GM23338 (cell line): ENCODE measurements at regions not wholly inside any gene's neighbourhood (a gene's known extent, or its start where the extent isn't known, plus 50 kb on each side); places are given as distances from the start of the nearest gene placed in this dataset.

Experiments used
- ATAC-seq: fragments of 200-7000 bp; cut with Tn5 transposase; 3 replicates; pipeline ENCODE4 v1.9.1; 2020
- DNase-seq: peaks from one replicate; pipeline ENCODE4 v3.0.0-alpha.2; 2015; ENCODE audit warnings: low spot score
- H2AFZ ChIP-seq: fragments of 200-600 bp; sonication (generic); 2 replicates; pipeline ENCODE4 v1.8.0; 2016; ENCODE audit warnings: antibody characterized with exemption, mild to moderate bottlenecking, moderate library complexity
- H3F3A ChIP-seq: fragments of 200-600 bp; sonication (generic); replicated peaks from 2 replicates; pipeline ENCODE4 v1.8.0; 2017; ENCODE audit warnings: antibody characterized with exemption, mixed run types, low read depth
- H3K27ac ChIP-seq: fragments of 200-600 bp; sonication (generic); 2 replicates; pipeline ENCODE4 v1.6.1; 2016; ENCODE audit warnings: low read depth
- H3K27me3 ChIP-seq: fragments of 200-600 bp; sonication (generic); 2 replicates; pipeline ENCODE4 v1.8.0; 2016; ENCODE audit warnings: mild to moderate bottlenecking, mixed run types, moderate library complexity; ENCODE audit not compliant: insufficient read depth
- H3K36me3 ChIP-seq: fragments of 200-600 bp; sonication (generic); 2 replicates; pipeline ENCODE4 v1.8.0; 2016; ENCODE audit warnings: mild to moderate bottlenecking; ENCODE audit not compliant: insufficient read depth
- H3K4me1 ChIP-seq: fragments of 200-600 bp; sonication (generic); 2 replicates; pipeline ENCODE4 v1.8.0; 2016; ENCODE audit warnings: mild to moderate bottlenecking, moderate library complexity; ENCODE audit not compliant: insufficient read depth
- H3K4me2 ChIP-seq: fragments of 200-600 bp; sonication (generic); 2 replicates; pipeline ENCODE4 v1.7.1; 2017; ENCODE audit warnings: mixed run types
- H3K4me3 ChIP-seq: fragments of 200-600 bp; sonication (generic); 2 replicates; pipeline ENCODE4 v1.6.1; 2016; ENCODE audit warnings: mixed run types
- H3K79me2 ChIP-seq: fragments of 200-600 bp; sonication (generic); replicated peaks from 2 replicates; pipeline ENCODE4 v1.8.0; 2017; ENCODE audit warnings: mild to moderate bottlenecking; ENCODE audit not compliant: insufficient read depth
- H3K9me2 ChIP-seq: fragments of 200-600 bp; sonication (generic); 2 replicates; pipeline ENCODE4 v1.8.0; 2017; ENCODE audit not compliant: insufficient read depth
- H4K20me1 ChIP-seq: fragments of 200-600 bp; sonication (generic); replicated peaks from 2 replicates; pipeline ENCODE4 v1.8.0; 2017; ENCODE audit warnings: mild to moderate bottlenecking; ENCODE audit not compliant: insufficient read depth
- H3K27ac Mint-ChIP-seq: 2 replicates; pipeline ENCODE4 v1.8.0; 2020; ENCODE audit warnings: inconsistent platforms, mild to moderate bottlenecking, moderate library complexity, mixed read lengths
- H3K27me3 Mint-ChIP-seq: 3 replicates; pipeline ENCODE4 v1.8.0; 2022; ENCODE audit warnings: low read depth, mild to moderate bottlenecking, moderate library complexity, mixed read lengths, inconsistent platforms; ENCODE audit not compliant: insufficient read depth, poor library complexity
- H3K36me3 Mint-ChIP-seq: 3 replicates; pipeline ENCODE4 v1.8.0; 2021; ENCODE audit warnings: low read depth, mild to moderate bottlenecking, inconsistent platforms, moderate library complexity, mixed read lengths
- H3K4me1 Mint-ChIP-seq: 3 replicates; pipeline ENCODE4 v1.8.0; 2020; ENCODE audit warnings: mild to moderate bottlenecking, inconsistent platforms, mixed read lengths
- H3K4me3 Mint-ChIP-seq: 3 replicates; pipeline ENCODE4 v1.8.0; 2021; ENCODE audit warnings: moderate library complexity, mild to moderate bottlenecking, inconsistent platforms, mixed read lengths
- H3K9me3 Mint-ChIP-seq: 3 replicates; pipeline ENCODE4 v1.8.0; 2020; ENCODE audit warnings: moderate library complexity, mild to moderate bottlenecking, inconsistent platforms, mixed read lengths
- EZH2 ChIP-seq: fragments of 200-600 bp; sonication (generic); IDR thresholded peaks from one replicate; pipeline ENCODE4 v1.8.0; 2017; ENCODE audit warnings: antibody characterized with exemption, mild to moderate bottlenecking, low read depth; ENCODE audit not compliant: unreplicated experiment
- EZH2phosphoT487 ChIP-seq: fragments of 200-600 bp; sonication (generic); IDR thresholded peaks from one replicate; pipeline ENCODE4 v1.8.1; 2018; ENCODE audit warnings: antibody characterized with exemption; ENCODE audit not compliant: unreplicated experiment
- JUNB ChIP-seq: IDR thresholded peaks from one replicate; pipeline ENCODE4 v1.6.1; 2016; ENCODE audit warnings: antibody characterized with exemption; ENCODE audit not compliant: unreplicated experiment
- NANOG ChIP-seq: IDR thresholded peaks from 2 replicates; pipeline ENCODE4 v1.6.1; 2016; ENCODE audit warnings: antibody characterized with exemption, borderline replicate concordance
- POLR2AphosphoS5 ChIP-seq: IDR thresholded peaks from 2 replicates; pipeline ENCODE4 v1.6.1; 2016; ENCODE audit warnings: antibody characterized with exemption, low read depth
- REST ChIP-seq: IDR thresholded peaks from one replicate; pipeline ENCODE4 v1.6.1; 2018; ENCODE audit warnings: antibody characterized with exemption; ENCODE audit not compliant: unreplicated experiment
- STAT1 ChIP-seq: IDR thresholded peaks from one replicate; pipeline ENCODE4 v1.6.1; 2016; ENCODE audit warnings: antibody characterized with exemption; ENCODE audit not compliant: unreplicated experiment
- ZNF331 ChIP-seq: fragments of 250-450 bp; sonication (Bioruptor Pico); IDR thresholded peaks from 2 replicates; pipeline ENCODE4 v1.5.0; 2020; ENCODE audit warnings: low read depth, mild to moderate bottlenecking, moderate library complexity
- TF ChIP-seq, protein P1 (sequence below), 2 experiments: fragments of 200-600 bp in 1 of 2; sonication (generic) in 1 of 2; conservative IDR thresholded peaks; 2 replicates each; pipeline versions ENCODE4 v1.5.1 to v1.6.1; 2016 to 2017; ENCODE audit warnings: antibody characterized with exemption in 2 of 2, low read depth in 2 of 2, mild to moderate bottlenecking in 2 of 2, moderate library complexity in 1 of 2
- TF ChIP-seq, protein P2 (sequence below): IDR thresholded peaks from 2 replicates; pipeline ENCODE4 v1.6.1; 2016; ENCODE audit warnings: antibody characterized with exemption

DNA sequence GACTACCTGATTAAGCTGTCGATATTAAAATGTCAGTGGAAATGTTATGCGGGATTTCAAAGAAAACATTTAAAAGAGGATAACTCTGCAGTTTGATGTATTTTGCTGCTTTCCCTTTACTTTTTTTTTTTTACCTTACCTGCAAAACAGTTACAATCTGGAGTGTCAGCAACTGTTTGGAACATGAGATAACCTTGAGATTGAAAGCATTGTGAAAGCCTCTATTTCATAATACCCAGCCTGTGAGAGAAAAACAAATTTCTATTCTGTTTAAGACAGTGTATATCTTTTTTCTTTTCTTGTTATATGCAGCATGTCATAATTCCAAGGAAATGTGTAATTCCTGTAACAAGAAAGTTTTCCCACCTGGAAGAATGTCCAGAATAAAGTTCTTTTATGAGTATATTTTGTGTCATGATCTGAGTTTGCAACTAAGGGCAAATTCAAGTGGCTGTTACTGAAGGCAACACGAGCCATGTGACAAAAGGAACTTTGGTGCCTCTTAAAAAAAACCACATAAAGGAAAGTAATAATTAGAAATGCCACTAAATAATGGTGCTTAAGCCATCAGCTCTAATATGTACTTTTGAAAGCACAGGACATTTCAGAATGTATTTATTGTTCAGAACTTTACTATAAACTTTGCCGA lies 297.0 kb upstream of the DSEL start:
- no peaks in the 10 kb centered on the region for H3K27me3 Mint-ChIP-seq
- Histone ChIP-seq H3K27me3 (no peaks in the 10 kb centered on the region), H3K27ac (no peak overlapping the region), H3K4me2 (no peak overlapping the region), H3K36me3 (no peaks in the 10 kb centered on the region), H4K20me1 (no peaks in the 10 kb centered on the region), H3K4me1 (no peaks in the 10 kb centered on the region), H3K9me2 (no peaks in the 10 kb centered on the region), H3F3A (no peaks in the 10 kb centered on the region), H3K4me3 (no peak overlapping the region), H3K79me2 (no peaks in the 10 kb centered on the region), H2AFZ (no peak overlapping the region)
- DNase-seq (no peak), ATAC-seq (no peak)
- no peaks in the 10 kb centered on the region for H3K36me3 Mint-ChIP-seq
- H3K9me3 Mint-ChIP-seq = no peaks in the 10 kb centered on the region
- TF ChIP-seq REST = no peak
- H3K4me3 Mint-ChIP-seq = no peak overlapping the region
- no peak overlapping the region for H3K27ac Mint-ChIP-seq
- no peaks in the 10 kb centered on the region for H3K4me1 Mint-ChIP-seq

- H3K9me2 ChIP-seq = peaks cover 14% of the 10 kb centered on the region
- H3K4me2 ChIP-seq = no peak overlapping the region
- no peaks in the 10 kb centered on the region for H4K20me1 ChIP-seq
- no peaks in the 10 kb centered on the region for H3K4me1 ChIP-seq
- H2AFZ ChIP-seq = no peak overlapping the region
- H3K27me3 ChIP-seq = no peaks in the 10 kb centered on the region
- no peak overlapping the region for H3K4me3 Mint-ChIP-seq
- peaks cover 21% of the 10 kb centered on the region for H3K9me3 Mint-ChIP-seq
- no peaks in the 10 kb centered on the region for H3K36me3 ChIP-seq
- ATAC-seq (no peak), DNase-seq (peak; percentile 46)
- no peaks in the 10 kb centered on the region for H3K79me2 ChIP-seq
- no peaks in the 10 kb centered on the region for H3K27me3 Mint-ChIP-seq
- H3K4me1 Mint-ChIP-seq = no peaks in the 10 kb centered on the region
- H3K27ac ChIP-seq = no peak overlapping the region
- H3K36me3 Mint-ChIP-seq = peaks cover 21% of the 10 kb centered on the region
- no peaks in the 10 kb centered on the region for H3F3A ChIP-seq
- H3K4me3 ChIP-seq = no peak overlapping the region
- no peak overlapping the region for H3K27ac Mint-ChIP-seq
- no peak for TF ChIP-seq ZNF331
- TF ChIP-seq, protein P1, sequence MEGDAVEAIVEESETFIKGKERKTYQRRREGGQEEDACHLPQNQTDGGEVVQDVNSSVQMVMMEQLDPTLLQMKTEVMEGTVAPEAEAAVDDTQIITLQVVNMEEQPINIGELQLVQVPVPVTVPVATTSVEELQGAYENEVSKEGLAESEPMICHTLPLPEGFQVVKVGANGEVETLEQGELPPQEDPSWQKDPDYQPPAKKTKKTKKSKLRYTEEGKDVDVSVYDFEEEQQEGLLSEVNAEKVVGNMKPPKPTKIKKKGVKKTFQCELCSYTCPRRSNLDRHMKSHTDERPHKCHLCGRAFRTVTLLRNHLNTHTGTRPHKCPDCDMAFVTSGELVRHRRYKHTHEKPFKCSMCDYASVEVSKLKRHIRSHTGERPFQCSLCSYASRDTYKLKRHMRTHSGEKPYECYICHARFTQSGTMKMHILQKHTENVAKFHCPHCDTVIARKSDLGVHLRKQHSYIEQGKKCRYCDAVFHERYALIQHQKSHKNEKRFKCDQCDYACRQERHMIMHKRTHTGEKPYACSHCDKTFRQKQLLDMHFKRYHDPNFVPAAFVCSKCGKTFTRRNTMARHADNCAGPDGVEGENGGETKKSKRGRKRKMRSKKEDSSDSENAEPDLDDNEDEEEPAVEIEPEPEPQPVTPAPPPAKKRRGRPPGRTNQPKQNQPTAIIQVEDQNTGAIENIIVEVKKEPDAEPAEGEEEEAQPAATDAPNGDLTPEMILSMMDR (conservative IDR thresholded peaks at IDR 0.05; ENCODE audit: low read depth in 2 of 2) = no peak
- TF ChIP-seq POLR2AphosphoS5 = no peak
- no peak for TF ChIP-seq STAT1
- no peak for TF ChIP-seq JUNB
- no peak for TF ChIP-seq NANOG
- TF ChIP-seq EZH2phosphoT487 = no peak
- TF ChIP-seq EZH2 = no peak
- TF ChIP-seq, protein P2, sequence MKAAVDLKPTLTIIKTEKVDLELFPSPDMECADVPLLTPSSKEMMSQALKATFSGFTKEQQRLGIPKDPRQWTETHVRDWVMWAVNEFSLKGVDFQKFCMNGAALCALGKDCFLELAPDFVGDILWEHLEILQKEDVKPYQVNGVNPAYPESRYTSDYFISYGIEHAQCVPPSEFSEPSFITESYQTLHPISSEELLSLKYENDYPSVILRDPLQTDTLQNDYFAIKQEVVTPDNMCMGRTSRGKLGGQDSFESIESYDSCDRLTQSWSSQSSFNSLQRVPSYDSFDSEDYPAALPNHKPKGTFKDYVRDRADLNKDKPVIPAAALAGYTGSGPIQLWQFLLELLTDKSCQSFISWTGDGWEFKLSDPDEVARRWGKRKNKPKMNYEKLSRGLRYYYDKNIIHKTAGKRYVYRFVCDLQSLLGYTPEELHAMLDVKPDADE = no peak
- TF ChIP-seq REST = no peak
These were observed 288.7 kb upstream of the DSEL start for GRCh38 chr18:67805261-67805660.
